NT2/D1 (cell line): ENCODE measurements at regions not wholly inside any gene's neighbourhood (a gene's known extent, or its start where the extent isn't known, plus 50 kb on each side); places are given as distances from the start of the nearest gene placed in this dataset.

Experiments used
- YY1 ChIP-seq: IDR thresholded peaks from 2 replicates; pipeline ENCODE4 v1.6.1; 2011; ENCODE audit not compliant: insufficient read length, insufficient read depth
- ZNF274 ChIP-seq: IDR thresholded peaks from 2 replicates; pipeline ENCODE4 v1.6.1; 2011; ENCODE audit warnings: mild to moderate bottlenecking, low read depth, low read length

GRCh38 chrX:155679715-155680114, 67.0 kb upstream of the TMLHE start:
- TF ChIP-seq YY1 (no peak), ZNF274 (no peak)
